Activated naive CD4-positive, alpha-beta T cell treated with anti-CD3 and anti-CD28 coated beads, Interleukin-2, amount 50 U/mL, for 24 hours (primary cell): ENCODE measurements at regions not wholly inside any gene's neighbourhood (a gene's known extent, or its start where the extent isn't known, plus 50 kb on each side); places are given as distances from the start of the nearest gene placed in this dataset.

Source experiments
- H3K27ac Mint-ChIP-seq: one replicate; pipeline ENCODE4 v1.8.0; 2021; ENCODE audit warnings: mild to moderate bottlenecking, mixed read lengths
- H3K27me3 Mint-ChIP-seq: one replicate; pipeline ENCODE4 v1.8.0; 2021; ENCODE audit warnings: mixed read lengths
- H3K36me3 Mint-ChIP-seq: one replicate; pipeline ENCODE4 v1.8.0; 2021; ENCODE audit warnings: mixed read lengths
- H3K4me1 Mint-ChIP-seq: one replicate; pipeline ENCODE4 v1.8.0; 2021; ENCODE audit warnings: mixed read lengths
- H3K4me3 Mint-ChIP-seq: one replicate; pipeline ENCODE4 v1.8.0; 2021; ENCODE audit warnings: mild to moderate bottlenecking, mixed read lengths
- H3K9me3 Mint-ChIP-seq: one replicate; pipeline ENCODE4 v1.8.0; 2021; ENCODE audit warnings: mixed read lengths

DNA sequence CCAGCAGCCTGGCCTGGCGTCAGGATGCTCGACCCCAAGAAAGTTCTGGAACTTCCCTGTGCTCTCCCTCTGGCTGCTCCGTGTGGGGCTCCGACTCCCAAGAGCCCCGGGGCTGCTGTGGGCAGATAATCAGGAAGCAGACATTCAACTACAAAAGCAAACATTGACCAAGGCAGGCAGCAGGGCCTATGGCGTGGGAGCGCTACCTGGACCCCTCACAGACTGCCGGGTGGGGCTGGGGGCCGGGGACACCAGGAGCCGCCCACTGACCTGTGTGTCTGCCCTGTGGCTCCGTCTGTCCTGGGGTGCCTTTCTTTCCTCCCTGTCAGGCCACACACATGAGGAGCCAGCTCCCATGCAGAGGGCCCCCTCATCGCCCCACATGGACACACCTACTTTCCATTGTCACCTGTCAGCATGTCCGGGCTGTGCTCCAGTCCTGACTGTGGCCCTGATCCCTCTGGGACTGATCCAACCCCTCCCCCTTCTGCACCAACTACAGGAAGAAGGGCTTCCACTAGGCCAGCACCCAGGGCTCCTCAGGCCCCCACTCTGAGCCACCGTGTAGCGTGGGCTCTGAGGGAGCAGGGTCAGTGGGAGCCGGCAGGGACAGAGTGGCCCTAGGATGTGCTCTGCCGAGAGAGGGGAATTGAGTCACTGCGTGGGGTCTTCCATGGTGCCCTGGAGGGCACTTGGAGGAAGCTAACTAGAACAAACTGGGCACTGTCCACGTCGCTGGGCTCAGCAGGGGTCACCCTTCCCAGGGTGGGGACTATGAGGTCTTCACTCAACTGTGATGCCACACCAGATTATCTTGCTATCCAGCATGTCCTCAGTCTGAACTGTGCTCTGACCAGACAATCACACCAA is 215.4 kb upstream of the C14orf180 start:
- H3K4me3 Mint-ChIP-seq, result no peak overlapping the region
- no peaks in the 10 kb centered on the region for H3K27me3 Mint-ChIP-seq
- H3K4me1 Mint-ChIP-seq, result no peaks in the 10 kb centered on the region
- no peak overlapping the region for H3K27ac Mint-ChIP-seq
- no peaks in the 10 kb centered on the region for H3K36me3 Mint-ChIP-seq
- no peaks in the 10 kb centered on the region for H3K9me3 Mint-ChIP-seq

DNA sequence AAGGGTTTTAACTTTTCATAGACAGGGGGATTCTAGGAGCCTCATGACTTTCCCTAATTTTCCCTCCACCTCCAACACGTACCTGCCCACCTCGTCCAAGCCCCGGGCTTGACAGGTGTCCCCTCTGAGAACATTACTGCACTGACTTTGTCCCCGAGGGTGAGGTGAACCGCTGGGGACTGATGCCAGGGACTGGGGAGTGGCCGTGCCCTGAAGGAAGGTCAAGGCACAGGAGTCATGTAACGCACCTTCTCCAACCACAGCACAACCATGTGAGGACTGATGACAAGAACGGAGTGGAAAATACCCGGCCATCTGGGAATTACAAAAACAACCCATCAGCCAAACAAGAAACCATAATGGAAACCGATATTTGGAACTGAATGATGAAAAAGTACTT is 214.7 kb upstream of the C14orf180 start:
- Mint-ChIP-seq H3K27me3 (no peaks in the 10 kb centered on the region), H3K27ac (no peak overlapping the region), H3K36me3 (no peaks in the 10 kb centered on the region), H3K9me3 (no peaks in the 10 kb centered on the region), H3K4me3 (peak overlapping the region; percentile 15), H3K4me1 (peaks cover 2% of the 10 kb centered on the region)

- Mint-ChIP-seq H3K4me1 (peaks cover 3% of the 10 kb centered on the region), H3K4me3 (no peak overlapping the region), H3K9me3 (no peaks in the 10 kb centered on the region), H3K27me3 (no peaks in the 10 kb centered on the region), H3K27ac (no peak overlapping the region), H3K36me3 (no peaks in the 10 kb centered on the region)
Observed at GRCh38 chr14:104366931-104367865, 212.4 kb upstream of the C14orf180 start.

- H3K27ac Mint-ChIP-seq, result no peak overlapping the region
- no peaks in the 10 kb centered on the region for H3K36me3 Mint-ChIP-seq
- no peak overlapping the region for H3K4me3 Mint-ChIP-seq
- no peaks in the 10 kb centered on the region for H3K9me3 Mint-ChIP-seq
- H3K27me3 Mint-ChIP-seq, result no peaks in the 10 kb centered on the region
- H3K4me1 Mint-ChIP-seq, result peaks cover 10% of the 10 kb centered on the region
Observed at GRCh38 chr14:104367866-104368750, 211.5 kb upstream of the C14orf180 start.

DNA sequence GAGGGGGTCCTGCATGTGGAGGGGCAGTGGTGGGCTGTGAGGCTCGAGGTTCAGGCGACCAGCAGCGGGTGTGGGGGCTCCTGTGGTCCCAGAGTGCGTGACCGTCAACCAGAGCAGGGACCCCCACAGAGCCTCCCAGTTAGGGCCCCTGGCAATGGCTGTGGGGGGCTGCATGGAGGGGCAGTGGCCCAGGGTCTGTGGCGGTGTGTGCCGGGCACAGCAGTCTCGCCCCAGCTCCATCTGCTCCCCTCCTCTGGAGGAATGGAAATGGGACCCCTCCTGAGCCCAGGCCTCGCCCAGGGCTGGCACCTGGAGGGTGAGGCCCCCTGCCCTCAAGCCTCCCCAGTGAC is 210.8 kb upstream of the C14orf180 start:
- Mint-ChIP-seq H3K27me3 (no peaks in the 10 kb centered on the region), H3K27ac (no peak overlapping the region), H3K4me1 (peaks cover 11% of the 10 kb centered on the region), H3K9me3 (no peaks in the 10 kb centered on the region), H3K4me3 (no peak overlapping the region), H3K36me3 (no peaks in the 10 kb centered on the region)

- H3K27me3 Mint-ChIP-seq, result no peaks in the 10 kb centered on the region
Observed at GRCh38 chr14:104369208-104369607, 210.4 kb upstream of the C14orf180 start.

GRCh38 chr14:104370256-104370870 is 209.2 kb upstream of the C14orf180 start:
- Mint-ChIP-seq H3K36me3 (no peaks in the 10 kb centered on the region), H3K27ac (no peak overlapping the region), H3K4me1 (peaks cover 11% of the 10 kb centered on the region), H3K4me3 (no peak overlapping the region), H3K27me3 (no peaks in the 10 kb centered on the region), H3K9me3 (no peaks in the 10 kb centered on the region)

More at GRCh38 chr14:104369208-104369607, 210.4 kb upstream of the C14orf180 start:
- Mint-ChIP-seq H3K9me3 (no peaks in the 10 kb centered on the region), H3K4me3 (no peak overlapping the region), H3K4me1 (peaks cover 11% of the 10 kb centered on the region), H3K27ac (no peak overlapping the region), H3K36me3 (no peaks in the 10 kb centered on the region)

- Mint-ChIP-seq H3K9me3 (no peaks in the 10 kb centered on the region), H3K4me3 (no peak overlapping the region), H3K36me3 (no peaks in the 10 kb centered on the region), H3K27ac (no peak overlapping the region), H3K4me1 (peaks cover 11% of the 10 kb centered on the region), H3K27me3 (no peaks in the 10 kb centered on the region)
Observed at GRCh38 chr14:104371031-104371430, 208.5 kb upstream of the C14orf180 start.

DNA sequence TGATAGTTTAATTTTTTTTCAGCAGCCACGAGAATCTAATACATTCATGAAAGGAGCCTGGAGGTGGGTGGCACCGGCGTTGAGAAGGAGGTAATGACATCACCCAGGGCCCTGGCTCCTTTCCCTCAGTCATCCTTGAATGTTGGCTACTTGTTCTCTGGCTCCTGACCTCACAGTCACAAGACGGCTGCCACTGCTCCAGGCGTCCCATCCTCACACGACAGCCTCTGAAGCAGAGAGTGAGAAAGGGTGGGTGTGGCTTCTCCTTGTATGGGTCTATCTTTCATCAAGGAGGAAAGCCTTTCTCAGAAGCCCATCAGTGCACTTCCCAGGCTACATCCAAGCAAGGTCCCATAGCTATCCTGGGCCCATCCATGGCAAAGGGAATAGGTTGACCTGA is 207.6 kb upstream of the C14orf180 start:
- Mint-ChIP-seq H3K4me3 (no peak overlapping the region), H3K27me3 (no peaks in the 10 kb centered on the region), H3K27ac (no peak overlapping the region), H3K4me1 (peaks cover 11% of the 10 kb centered on the region), H3K36me3 (no peaks in the 10 kb centered on the region), H3K9me3 (no peaks in the 10 kb centered on the region)

GRCh38 chr14:104372390-104373054 is 207.0 kb upstream of the C14orf180 start:
- no peak overlapping the region for H3K27ac Mint-ChIP-seq
- H3K27me3 Mint-ChIP-seq, result no peaks in the 10 kb centered on the region
- no peak overlapping the region for H3K4me3 Mint-ChIP-seq
- peaks cover 11% of the 10 kb centered on the region for H3K4me1 Mint-ChIP-seq
- H3K36me3 Mint-ChIP-seq, result no peaks in the 10 kb centered on the region
- H3K9me3 Mint-ChIP-seq, result no peaks in the 10 kb centered on the region

DNA sequence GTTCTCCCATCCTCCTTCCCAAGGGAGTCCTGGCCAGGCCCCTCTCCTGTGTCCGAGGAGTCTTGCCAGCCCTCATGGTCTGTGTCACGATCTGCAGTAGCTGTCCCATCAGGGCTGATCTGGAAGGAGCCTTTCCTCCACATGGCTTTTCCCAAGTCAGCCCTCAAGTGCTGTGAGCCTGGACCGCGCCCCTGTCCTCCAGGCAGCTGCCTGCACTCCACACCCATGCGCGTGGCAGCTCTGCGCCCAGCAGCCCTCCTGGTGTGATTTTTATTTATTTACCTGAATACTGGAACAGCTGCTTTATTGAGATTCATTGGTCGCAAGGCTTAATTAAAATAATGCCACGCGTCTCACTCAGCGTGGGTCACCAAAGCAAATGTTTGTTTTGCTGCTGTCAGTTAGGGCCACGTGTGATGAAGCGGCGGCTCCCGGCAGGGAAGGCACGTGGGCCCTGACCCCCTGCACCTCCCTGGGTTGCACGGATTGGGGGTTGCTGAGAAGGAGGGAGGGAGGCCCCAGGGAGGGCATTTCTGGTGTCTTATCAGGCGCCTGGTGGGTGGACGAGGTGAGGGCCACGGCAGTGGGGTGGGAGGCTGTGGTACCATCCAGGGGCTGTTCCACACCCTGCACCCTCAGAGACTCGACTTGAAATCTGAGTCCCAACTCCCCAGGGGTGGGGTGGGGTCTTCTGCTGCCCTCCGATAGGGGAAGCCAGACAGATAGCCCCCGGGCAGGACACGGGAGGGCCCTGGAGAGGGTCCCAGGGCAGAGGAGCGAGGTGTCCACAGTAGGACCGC is 206.3 kb upstream of the C14orf180 start:
- H3K27ac Mint-ChIP-seq, result peak overlapping the region; percentile 8
- no peaks in the 10 kb centered on the region for H3K9me3 Mint-ChIP-seq

DNA sequence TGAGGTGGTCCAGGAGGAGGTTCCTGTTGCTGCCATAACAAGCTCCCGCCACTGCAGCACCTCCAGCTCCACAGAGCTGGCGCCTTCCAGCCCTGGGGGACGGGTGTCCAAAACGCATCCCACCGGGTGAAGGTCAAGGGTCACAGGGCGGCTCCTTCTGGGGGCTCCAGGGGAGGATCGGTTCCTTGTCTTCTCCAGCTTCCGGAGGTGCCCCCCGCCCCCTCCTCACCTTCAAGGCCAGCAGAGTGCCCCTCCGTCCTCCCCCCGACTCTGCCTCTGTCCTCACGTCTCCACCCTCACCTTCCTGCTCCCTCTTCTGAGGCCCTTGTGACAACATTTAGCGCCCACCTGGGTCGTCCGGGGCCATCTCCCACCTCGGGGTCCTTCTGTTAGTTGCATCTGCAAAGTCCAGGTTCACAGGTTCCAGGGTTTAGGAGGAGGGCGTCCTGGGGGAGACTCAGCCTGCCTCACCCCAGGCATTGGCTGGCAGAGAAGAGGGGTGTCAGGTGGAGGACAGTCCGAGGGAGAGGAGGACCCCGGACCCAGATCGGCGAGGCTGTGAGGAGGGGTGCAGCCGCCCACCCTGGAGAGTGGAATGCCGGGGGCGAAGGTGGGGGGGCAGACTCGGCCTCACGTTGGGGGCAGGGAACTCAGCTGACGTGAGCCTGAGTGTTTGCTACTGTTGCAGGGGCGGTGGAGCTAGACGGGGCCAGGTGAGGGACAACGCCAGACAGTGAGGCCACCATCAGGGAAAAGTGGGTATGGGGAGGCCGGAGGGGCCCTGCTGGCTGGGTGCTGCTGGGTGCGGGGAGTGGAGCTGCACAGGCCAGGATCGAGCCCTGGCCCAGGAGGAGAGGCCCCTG is 205.5 kb upstream of the C14orf180 start:
- Mint-ChIP-seq H3K4me1 (peaks cover 11% of the 10 kb centered on the region), H3K27me3 (no peaks in the 10 kb centered on the region), H3K9me3 (no peaks in the 10 kb centered on the region), H3K4me3 (no peak overlapping the region), H3K27ac (no peak overlapping the region), H3K36me3 (peaks cover 3% of the 10 kb centered on the region)

More for the DNA sequence above, 206.3 kb upstream of the C14orf180 start:
- Mint-ChIP-seq H3K36me3 (no peaks in the 10 kb centered on the region), H3K4me3 (no peak overlapping the region), H3K4me1 (peaks cover 11% of the 10 kb centered on the region), H3K27me3 (no peaks in the 10 kb centered on the region)

GRCh38 chr14:104374718-104375080 is 204.9 kb upstream of the C14orf180 start:
- Mint-ChIP-seq H3K27ac (no peak overlapping the region), H3K36me3 (peaks cover 7% of the 10 kb centered on the region), H3K9me3 (no peaks in the 10 kb centered on the region), H3K4me3 (no peak overlapping the region), H3K27me3 (no peaks in the 10 kb centered on the region), H3K4me1 (peaks cover 11% of the 10 kb centered on the region)
